ENCODE measurements at regions not wholly inside any gene's neighbourhood (a gene's known extent, or its start where the extent isn't known, plus 50 kb on each side); places are given as distances from the start of the nearest gene placed in this dataset.

DNA sequence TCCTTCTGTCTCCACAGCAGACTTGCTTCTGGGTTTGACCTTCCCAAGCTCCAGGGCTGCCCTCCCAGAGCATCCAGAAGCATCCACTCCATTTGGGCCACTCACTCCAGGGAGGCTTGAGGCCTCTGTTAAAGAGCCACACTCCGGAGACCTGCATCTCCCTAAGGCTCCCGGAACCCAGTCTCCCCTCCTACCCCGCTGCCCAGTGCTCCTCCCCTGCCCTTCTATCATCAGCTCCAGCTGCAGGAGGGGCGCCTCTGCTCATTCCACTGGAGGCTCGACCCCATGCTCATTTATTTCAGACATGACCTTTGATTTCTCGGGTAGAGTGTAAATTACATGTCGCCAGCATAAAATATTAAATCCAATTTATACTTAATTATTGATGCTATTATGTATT, 142.5 kb downstream of the SYF2 start:
- TF ChIP-seq CTCF (IDR thresholded peaks at IDR 0.05; ENCODE audit: poor library complexity) (no peak), EZH2phosphoT487 (IDR thresholded peaks at IDR 0.05; ENCODE audit: low read depth, severe bottlenecking, unreplicated experiment) (no peak), EZH2 (IDR thresholded peaks at IDR 0.05; ENCODE audit: borderline replicate concordance) (no peak)
